Coronary artery (tissue), 2 donors: ENCODE measurements at regions not wholly inside any gene's neighbourhood (a gene's known extent, or its start where the extent isn't known, plus 50 kb on each side); places are given as distances from the start of the nearest gene placed in this dataset.

Experiments used
- DNase-seq: peaks from one replicate; pipeline ENCODE4 v3.0.0-alpha.2; 2017; ENCODE audit warnings: low spot score
- H3K27ac ChIP-seq, 2 donors: fragments of 200-600 bp; sonication (generic); one replicate each; pipeline ENCODE4 v1.5.1; 2016 to 2019
- H3K4me3 ChIP-seq: fragments of 200-600 bp; sonication (generic); 2 replicates; pipeline ENCODE4 v1.5.1; 2016; ENCODE audit warnings: mild to moderate bottlenecking, moderate library complexity
- TF ChIP-seq, protein P1 (sequence below): fragments of 200-600 bp; sonication (generic); IDR thresholded peaks from one replicate; pipeline ENCODE4 v1.5.1; 2019; ENCODE audit warnings: antibody characterized with exemption

DNA sequence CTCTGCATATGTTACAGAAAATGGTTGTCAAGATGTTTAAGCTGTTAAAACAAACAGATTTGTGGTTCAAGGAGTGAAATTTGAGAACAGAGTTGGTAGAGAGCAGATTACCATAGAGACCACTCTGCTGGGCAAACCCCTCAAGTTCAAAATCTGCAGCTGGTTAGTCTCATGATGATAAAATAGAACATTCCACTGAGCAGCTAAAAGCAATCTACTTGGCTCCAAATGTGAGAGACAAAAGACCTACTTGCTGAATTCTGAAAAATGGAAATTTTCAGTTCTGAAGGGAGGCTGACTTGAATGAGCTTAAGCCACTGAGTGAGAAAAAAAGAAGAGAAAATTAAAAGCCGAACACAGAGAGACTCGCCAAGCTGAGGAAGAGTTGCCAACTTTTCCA lies 519.3 kb downstream of the NOVA1 start:
- no peak overlapping the region for H3K27ac ChIP-seq
- TF ChIP-seq, protein P1, sequence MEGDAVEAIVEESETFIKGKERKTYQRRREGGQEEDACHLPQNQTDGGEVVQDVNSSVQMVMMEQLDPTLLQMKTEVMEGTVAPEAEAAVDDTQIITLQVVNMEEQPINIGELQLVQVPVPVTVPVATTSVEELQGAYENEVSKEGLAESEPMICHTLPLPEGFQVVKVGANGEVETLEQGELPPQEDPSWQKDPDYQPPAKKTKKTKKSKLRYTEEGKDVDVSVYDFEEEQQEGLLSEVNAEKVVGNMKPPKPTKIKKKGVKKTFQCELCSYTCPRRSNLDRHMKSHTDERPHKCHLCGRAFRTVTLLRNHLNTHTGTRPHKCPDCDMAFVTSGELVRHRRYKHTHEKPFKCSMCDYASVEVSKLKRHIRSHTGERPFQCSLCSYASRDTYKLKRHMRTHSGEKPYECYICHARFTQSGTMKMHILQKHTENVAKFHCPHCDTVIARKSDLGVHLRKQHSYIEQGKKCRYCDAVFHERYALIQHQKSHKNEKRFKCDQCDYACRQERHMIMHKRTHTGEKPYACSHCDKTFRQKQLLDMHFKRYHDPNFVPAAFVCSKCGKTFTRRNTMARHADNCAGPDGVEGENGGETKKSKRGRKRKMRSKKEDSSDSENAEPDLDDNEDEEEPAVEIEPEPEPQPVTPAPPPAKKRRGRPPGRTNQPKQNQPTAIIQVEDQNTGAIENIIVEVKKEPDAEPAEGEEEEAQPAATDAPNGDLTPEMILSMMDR = no peak
- no peak overlapping the region for H3K4me3 ChIP-seq
- no peak for DNase-seq

DNA sequence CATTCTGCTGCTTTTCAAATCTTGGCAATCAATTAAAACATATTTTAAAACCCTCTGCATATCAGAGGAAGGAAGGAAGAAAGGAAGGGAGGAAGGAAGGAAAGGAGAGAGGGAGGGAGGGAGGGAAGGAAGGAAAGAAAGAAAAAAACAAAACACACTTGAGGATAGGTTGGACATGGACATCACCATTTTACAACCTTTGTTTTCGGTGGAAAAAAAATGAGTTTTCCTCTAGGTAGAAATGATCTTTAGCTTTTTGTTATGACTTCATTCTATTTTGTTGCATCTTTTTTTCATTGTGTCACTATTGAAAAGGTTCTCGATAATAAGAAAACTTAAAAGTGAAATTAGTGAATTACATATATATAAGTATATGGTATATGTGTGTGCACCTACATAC lies 522.9 kb downstream of the NOVA1 start:
- no peak for DNase-seq
- Histone ChIP-seq H3K4me3 (no peak overlapping the region), H3K27ac (no peak overlapping the region)
- TF ChIP-seq, protein P1 = no peak

DNA sequence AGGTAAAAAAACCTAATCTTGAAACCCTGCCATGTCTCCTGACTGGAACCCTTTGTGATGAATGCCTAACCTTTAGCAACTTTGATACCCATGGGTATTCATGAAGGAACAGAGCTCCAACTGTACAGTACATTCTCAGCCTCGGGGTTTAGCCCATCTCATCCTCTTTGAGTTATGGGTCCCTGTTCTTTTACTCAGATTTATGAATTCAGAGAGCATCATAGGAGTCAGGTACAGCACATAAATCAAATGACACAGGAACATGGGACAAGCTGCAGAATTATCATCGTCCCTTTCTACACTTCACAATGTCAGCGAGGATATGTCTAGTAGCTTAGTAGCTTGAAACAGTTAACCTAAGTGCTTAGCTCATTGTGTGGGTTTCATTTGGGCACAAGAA lies 527.4 kb downstream of the NOVA1 start:
- TF ChIP-seq, protein P1 = no peak
- H3K27ac ChIP-seq = no peak overlapping the region
- no peak for DNase-seq
- H3K4me3 ChIP-seq = no peak overlapping the region

DNA sequence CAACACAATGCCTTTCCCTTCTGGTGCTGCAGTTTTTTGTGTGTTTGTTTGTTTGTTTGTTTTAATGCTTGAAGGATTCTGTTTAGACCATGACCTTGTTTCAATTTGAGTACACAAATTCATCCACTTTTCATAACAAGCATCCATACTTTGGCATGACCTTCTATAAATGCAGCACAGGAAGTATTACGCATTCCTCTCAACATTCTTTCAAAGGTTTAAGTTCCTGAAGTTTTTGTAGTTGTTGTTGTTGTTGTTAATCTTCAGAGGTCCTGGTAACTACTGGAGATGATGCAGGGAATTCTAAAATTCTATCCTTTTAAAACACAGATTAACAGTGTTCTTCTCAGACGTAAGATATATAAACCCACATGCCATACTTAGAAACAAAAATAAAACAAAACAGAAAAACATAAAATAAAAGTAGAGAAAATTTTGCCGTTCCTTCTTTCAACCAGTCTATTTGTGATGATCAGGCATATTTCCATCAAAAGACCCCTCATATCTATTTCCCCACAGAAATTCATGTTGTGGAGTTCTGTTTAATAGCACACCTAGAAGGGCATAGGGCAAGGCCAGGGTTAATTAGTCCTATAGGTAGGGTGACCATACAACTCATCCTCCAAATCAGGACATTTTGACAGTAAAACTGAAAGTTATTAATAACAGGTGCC lies 529.9 kb downstream of the NOVA1 start:
- H3K27ac ChIP-seq = no peak overlapping the region
- TF ChIP-seq, protein P1 = no peak
- no peak for DNase-seq
- no peak overlapping the region for H3K4me3 ChIP-seq

DNA sequence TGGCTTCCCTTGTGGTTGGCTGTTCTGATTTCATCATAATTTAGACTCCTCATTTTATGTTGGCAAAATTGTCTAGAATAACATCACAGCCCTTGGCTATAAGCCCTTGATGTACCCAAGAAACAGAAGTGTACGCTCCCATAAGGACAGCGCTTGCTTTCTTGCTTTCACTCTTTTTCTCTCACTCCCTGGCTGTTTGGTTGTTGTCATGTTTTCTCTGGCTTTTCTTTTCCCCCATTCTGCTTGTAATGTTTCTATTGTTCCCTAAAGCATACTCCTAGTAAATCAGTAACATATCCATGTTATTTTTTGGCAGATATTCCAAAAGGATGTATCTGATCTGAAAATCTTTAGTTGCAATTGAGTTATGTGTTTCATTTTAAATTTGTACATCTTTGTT lies 530.5 kb downstream of the NOVA1 start:
- Histone ChIP-seq H3K27ac (no peak overlapping the region), H3K4me3 (no peak overlapping the region)
- TF ChIP-seq, protein P1 = no peak
- no peak for DNase-seq

DNA sequence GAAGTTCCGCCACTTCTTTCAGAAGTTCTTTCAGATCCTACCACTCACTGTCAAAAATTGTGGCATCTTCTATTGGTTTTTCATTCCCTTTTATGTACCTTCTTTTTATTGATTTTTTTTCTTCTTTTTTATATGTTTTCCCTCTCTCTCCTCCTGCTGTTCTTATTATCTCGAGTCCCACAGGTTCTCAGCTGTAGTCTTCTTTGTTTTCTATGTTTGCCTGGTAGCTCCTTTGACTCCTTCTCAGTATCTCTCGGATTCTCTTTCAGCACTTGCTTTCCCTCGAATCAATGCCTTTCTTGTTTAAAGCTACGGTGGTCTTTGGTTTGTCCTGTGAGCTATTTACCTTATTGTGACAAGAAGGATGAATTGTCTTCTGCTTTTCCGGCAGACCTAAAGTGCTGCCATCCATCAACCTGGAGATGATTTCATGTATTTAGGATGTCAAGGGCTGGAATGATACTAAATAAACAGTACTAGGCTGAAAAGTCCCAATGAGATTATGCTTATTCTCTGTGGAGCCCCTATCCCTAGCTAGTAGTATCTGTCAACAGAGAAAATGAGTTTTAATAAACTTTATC lies 541.7 kb downstream of the NOVA1 start:
- TF ChIP-seq, protein P1 = no peak
- DNase-seq = no peak
- no peak overlapping the region for H3K4me3 ChIP-seq
- H3K27ac ChIP-seq = no peak overlapping the region

DNA sequence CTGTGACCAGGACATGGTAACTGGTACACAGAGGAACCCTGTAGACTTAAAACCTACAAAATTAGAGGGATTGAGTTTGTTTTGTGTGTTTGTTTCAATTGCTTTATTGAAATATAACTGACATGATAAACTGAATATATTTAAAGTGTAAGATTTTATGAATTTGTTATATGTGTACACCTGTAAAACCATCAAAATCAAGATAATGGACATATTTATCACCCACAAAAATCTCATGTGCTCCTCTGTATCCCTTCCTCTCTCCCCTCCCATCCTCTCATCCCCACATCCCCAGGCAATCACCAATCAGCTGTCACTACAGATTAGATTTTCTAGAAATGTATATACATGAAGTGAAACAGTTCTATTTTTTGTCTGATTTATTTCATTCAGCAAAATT lies 565.5 kb downstream of the NOVA1 start:
- TF ChIP-seq, protein P1 = no peak
- DNase-seq = no peak
- Histone ChIP-seq H3K27ac (no peak overlapping the region), H3K4me3 (no peak overlapping the region)
